GM18951 (cell line): ENCODE measurements at regions not wholly inside any gene's neighbourhood (a gene's known extent, or its start where the extent isn't known, plus 50 kb on each side); places are given as distances from the start of the nearest gene placed in this dataset.
"Not testable (repeated sequence)": the region's sequence is repeated elsewhere in the genome, so short reads cannot be mapped to it uniquely, and the experiment has no call there.

Source experiments
- POLR2A ChIP-seq: IDR thresholded peaks from 4 replicates; pipeline ENCODE4 v1.6.1; 2011; ENCODE audit warnings: mild to moderate bottlenecking; ENCODE audit not compliant: insufficient read length, insufficient read depth; ENCODE audit errors: extremely low read depth
- in situ Hi-C: fragments of 300-500 bp; cut with MboI; formaldehyde crosslinking; loops from one replicate; pipeline ENCODE4 v1.12.0; 2022; ENCODE audit warnings: low sequenced_read_pairs, mixed read lengths, inconsistent platforms; ENCODE audit not compliant: unreplicated experiment

DNA sequence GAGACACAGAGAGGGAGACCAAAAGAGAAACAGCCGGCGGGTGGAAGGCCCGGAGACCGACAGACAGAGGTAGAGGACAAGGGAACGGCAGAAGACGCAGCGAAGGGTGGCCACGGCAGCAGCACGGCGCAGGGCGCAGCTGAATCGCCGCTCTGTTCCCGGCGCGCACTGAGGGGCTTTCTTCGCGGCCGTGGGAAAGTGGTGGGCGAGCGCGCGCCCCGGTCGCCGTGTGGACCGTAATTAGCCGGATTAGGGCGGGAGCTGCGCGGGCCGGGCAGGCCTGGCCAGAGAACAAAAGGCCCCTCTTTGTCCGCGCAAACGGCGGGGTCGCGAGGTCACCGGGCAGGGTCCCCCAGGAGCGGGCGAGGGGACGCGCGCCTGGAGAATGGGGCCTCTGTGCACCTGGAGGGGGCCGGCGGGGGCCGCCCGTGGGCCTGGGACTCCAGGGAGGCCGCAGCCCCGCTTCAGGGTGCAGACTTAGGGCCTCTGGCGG is 158.3 kb downstream of the ZFP36L2 start:
- in situ Hi-C loops, result no loop called here
- TF ChIP-seq POLR2A, result no peak

GRCh38 chr2:43067254-43068040 is 159.0 kb downstream of the ZFP36L2 start:
- in situ Hi-C loops, result no loop called here
- TF ChIP-seq POLR2A, result no peak

GRCh38 chr2:43066541-43067253 is 159.7 kb downstream of the ZFP36L2 start:
- in situ Hi-C loops, result not testable (repeated sequence)

GRCh38 chr2:43065871-43066270 is 160.5 kb downstream of the ZFP36L2 start:
- in situ Hi-C loops, result no loop called here

DNA sequence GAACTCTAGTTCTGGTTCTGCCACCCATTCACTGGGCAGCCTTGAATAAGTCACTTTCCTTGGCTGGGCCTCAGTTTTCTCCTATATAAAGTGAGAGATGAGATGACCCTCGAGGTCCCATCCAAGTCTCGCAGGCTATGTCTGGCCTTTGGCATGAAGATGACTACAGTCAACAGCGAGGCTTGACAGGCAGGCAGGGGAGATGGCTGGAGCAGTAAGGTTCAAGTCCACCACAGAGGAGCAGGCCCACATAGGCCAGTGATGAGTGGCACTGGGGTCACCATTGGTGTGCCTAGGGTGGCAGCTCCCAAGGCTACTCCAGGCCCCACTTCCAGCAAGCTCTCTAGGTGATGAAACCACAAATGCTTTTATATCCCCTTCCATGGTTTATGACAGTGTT is 161.4 kb downstream of the ZFP36L2 start:
- no peak for TF ChIP-seq POLR2A
- in situ Hi-C loops, result no loop called here

More at GRCh38 chr2:43065871-43066270, 160.5 kb downstream of the ZFP36L2 start:
- no peak for TF ChIP-seq POLR2A

- in situ Hi-C loops, result not testable (repeated sequence)
Observed at GRCh38 chr2:43063096-43063495, 163.3 kb downstream of the ZFP36L2 start.

DNA sequence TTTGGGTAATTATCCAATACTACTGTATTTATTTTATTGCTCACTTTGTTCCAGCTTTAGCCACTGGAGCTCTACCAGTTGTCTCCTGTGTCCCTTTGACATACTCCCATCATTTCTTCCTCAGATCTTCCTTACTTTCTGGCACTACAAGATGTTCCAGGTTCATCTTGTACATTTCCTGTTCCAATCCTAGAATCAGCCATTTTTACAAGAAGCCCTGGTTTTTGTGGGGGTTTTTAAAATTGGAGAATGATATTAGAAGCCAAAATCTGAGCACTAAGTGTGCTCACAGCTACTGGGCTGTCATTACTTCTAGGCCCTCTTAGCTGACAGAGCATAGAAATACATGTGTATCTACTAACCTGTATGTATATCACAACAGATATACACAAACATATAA is 164.3 kb downstream of the ZFP36L2 start:
- no peak for TF ChIP-seq POLR2A
- in situ Hi-C loops, result no loop called here

- TF ChIP-seq POLR2A, result no peak
- in situ Hi-C loops, result no loop called here
Observed at GRCh38 chr2:43060390-43061016, 165.9 kb downstream of the ZFP36L2 start.

DNA sequence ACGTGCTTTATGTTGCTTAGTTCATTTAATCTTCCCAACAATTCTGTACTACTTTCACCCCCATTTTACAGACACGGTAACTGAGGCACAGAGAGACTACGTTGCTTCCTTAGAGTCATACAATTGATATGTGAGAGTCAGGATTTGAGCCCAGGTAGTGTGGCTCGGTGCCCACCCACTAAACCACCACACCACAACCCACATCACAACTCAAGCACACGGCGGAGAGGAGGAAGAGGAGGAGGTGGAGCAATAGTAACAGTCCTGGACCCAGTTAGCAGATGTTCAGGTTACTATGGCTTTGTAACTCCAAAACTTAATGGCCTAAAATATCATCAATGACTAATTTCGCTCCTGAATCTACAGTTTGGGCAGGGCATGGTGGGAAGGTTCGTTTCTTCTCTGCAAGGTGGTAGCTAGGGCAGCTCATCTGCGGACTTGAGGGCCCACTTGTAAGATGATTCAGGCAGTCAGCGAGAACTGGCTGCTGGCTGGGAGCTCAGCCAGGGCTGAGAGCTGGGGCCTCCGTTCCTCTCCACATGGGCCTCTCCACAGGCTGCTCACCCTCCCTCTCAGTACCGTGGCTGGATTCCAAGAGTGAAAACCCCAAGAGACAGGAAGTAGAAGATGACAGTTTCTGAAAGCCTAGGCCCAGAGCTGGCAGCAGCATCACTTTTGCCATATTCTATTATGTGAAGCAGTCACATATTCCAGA is 167.1 kb downstream of the ZFP36L2 start:
- TF ChIP-seq POLR2A, result no peak
- in situ Hi-C loops, result no loop called here

DNA sequence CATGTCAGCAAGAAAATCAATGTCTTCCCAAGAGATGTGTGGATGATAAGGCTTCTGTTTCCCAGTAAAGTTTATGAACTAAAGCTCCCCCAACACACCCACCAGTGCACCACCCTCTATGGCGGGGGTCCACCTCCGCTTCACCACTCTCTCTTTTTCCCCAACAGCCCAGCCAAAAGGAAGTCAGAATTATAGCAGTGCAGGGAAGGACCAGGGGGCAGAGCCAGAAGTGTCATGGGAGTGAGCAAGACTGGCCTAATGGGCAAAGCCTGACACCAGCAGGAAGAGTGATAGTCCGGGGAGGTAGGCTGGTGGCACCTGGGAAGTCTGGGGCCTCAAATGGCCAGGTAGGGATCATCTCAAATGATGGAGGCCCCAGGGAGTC is 167.7 kb downstream of the ZFP36L2 start:
- no peak for TF ChIP-seq POLR2A
- in situ Hi-C loops, result no loop called here

DNA sequence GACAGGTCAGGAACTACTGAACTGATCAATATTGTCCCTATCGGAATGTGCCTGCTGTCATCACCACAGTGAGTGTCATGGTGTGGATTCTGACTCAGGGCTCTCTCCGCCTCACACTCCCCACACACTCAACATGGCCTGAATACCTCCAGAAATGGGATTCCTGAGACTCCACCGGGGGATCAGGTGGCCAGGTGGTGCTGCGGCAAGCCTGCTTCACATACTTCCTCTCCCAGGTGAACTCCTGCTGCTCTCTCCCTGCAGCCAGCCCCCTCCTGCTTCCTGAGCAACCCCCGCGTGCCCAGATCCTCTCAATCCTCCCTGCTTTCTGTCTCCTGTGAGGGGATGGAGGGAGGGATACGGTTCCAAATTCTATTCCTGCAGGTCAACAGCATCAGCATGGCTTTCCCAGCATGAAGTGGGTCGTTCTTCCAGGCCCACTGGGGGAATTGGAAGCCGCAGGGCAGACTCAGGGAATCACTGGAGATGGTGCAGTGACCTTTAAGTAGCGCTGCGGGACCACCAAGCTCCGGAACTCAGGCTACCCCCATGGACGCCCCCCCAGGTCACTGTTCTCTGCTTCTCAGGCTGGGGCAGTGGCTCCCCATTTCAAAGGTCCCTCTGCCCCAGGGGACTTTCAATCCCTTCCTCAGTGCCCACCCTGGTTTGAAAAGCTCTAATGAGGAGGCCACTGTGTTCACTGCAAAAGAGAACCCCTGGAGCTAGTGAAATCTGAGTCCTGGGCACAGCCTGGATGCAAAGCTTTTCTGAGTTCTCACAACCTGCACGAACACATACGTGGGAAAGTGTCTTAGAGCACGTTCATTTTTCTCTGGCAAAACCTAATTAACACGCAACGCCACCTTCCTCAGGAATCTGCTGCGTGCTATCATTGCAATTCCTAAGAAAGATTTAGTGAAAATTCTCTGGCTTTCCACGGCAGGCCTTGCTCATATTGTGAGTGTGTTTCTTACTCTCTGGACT is 168.4 kb downstream of the ZFP36L2 start:
- in situ Hi-C loops, result no loop called here
- no peak for TF ChIP-seq POLR2A

DNA sequence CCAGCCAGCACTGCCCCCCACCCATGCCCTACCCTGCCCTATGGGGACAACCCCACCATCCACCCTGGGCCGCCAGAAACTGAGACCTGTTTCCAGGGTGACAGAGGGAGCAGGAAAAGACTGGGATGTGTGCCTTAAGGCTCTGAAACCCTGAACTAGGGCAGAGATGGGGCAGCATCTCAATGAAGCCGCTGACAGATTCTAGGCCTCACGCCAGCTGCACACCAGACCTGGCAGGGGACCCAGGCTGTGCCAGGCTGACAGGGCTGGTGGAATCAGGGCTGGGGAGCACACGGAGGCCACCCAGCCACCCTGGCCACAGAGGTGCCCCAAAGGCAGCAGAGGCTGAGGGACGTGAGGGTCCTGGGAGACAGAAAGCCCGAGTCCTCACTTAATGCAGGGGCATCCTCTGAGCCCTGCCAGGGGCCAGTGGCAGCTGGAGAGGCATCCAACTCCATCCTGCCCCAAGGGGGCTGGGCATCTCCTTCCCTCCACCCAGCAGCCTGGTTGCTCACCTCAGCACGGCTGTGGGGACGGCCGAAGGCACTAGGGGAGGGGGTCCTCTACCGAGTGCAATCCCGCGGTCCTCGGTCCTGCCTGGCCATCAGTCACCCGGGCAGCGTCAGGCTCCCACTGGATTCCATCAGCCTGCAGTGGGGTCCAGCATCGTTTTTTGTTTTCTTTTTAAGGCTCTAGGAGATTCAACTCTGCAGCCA is 169.2 kb downstream of the ZFP36L2 start:
- TF ChIP-seq POLR2A, result no peak

More for the DNA sequence above, 169.2 kb downstream of the ZFP36L2 start:
- in situ Hi-C loops, result no loop called here
